WTC11 (cell line): ENCODE measurements at regions not wholly inside any gene's neighbourhood (a gene's known extent, or its start where the extent isn't known, plus 50 kb on each side); places are given as distances from the start of the nearest gene placed in this dataset.

Experiments
- ATAC-seq: fragments of 200-7000 bp; cut with Tn5 transposase; 2 replicates; pipeline ENCODE4 v1.10.0; 2021; ENCODE audit warnings: mild to moderate bottlenecking, moderate library complexity
- CTCF ChIA-PET: fragments of 300-600 bp; sonication (Branson Sonifier 250); formaldehyde crosslinking; loops from one replicate; lab custom pipeline; 2021; ENCODE audit warnings: antibody characterized with exemption; lab: Charles Lee
- POLR2A ChIA-PET: fragments of 350-600 bp; sonication (Branson Sonifier 250); formaldehyde crosslinking; loops from one replicate; lab custom pipeline; 2021; ENCODE audit warnings: antibody characterized with exemption; lab: Charles Lee
- DNase-seq: peaks from one replicate; pipeline ENCODE4 v3.0.0; 2021; ENCODE audit warnings: low spot score
- H3K27ac Mint-ChIP-seq: 2 replicates; pipeline ENCODE4 v1.8.0; 2021; ENCODE audit warnings: mixed read lengths
- H3K27me3 Mint-ChIP-seq: 2 replicates; pipeline ENCODE4 v1.8.0; 2021; ENCODE audit warnings: low read depth, mild to moderate bottlenecking, moderate library complexity, mixed read lengths
- H3K36me3 Mint-ChIP-seq: 2 replicates; pipeline ENCODE4 v1.8.0; 2021; ENCODE audit warnings: mixed read lengths
- H3K4me1 Mint-ChIP-seq: 2 replicates; pipeline ENCODE4 v1.8.0; 2022; ENCODE audit warnings: mixed read lengths
- H3K4me3 Mint-ChIP-seq: 2 replicates; pipeline ENCODE4 v1.8.0; 2021; ENCODE audit warnings: mild to moderate bottlenecking, moderate library complexity, mixed read lengths
- H3K9me3 Mint-ChIP-seq: 2 replicates; pipeline ENCODE4 v1.8.0; 2021; ENCODE audit warnings: mixed read lengths
- ATF1 ChIP-seq: sonication (generic); formaldehyde crosslinking; IDR thresholded peaks from 2 replicates; pipeline ENCODE4 v1.8.1; 2023; ENCODE audit warnings: mild to moderate bottlenecking, moderate library complexity, missing genetic modification reagents
- HMGA2 ChIP-seq: fragments of 250-450 bp; sonication (Bioruptor Pico); IDR thresholded peaks from 2 replicates; pipeline ENCODE4 v1.4.0; 2021; ENCODE audit warnings: mild to moderate bottlenecking, moderate library complexity
- IRF2 ChIP-seq: sonication (generic); formaldehyde crosslinking; IDR thresholded peaks from 2 replicates; pipeline ENCODE4 v1.8.0; 2022; ENCODE audit warnings: low read depth, missing genetic modification reagents, borderline replicate concordance
- MYBL2 ChIP-seq: sonication (generic); formaldehyde crosslinking; IDR thresholded peaks from 2 replicates; pipeline ENCODE4 v1.8.1; 2023; ENCODE audit warnings: mild to moderate bottlenecking, moderate library complexity, missing genetic modification reagents
- NFATC4 ChIP-seq: fragments of 250-450 bp; sonication (Bioruptor Pico); IDR thresholded peaks from 2 replicates; pipeline ENCODE4 v1.9.0; 2021; ENCODE audit warnings: mild to moderate bottlenecking
- NR1H2 ChIP-seq: sonication (generic); formaldehyde crosslinking; IDR thresholded peaks from 2 replicates; pipeline ENCODE4 v1.9.0; 2021; ENCODE audit warnings: mild to moderate bottlenecking, moderate library complexity, missing genetic modification reagents
- NR2C2 ChIP-seq: sonication (generic); formaldehyde crosslinking; IDR thresholded peaks from 2 replicates; pipeline ENCODE4 v1.8.0; 2022; ENCODE audit warnings: mild to moderate bottlenecking, missing genetic modification reagents
- TEAD1 ChIP-seq: sonication (generic); formaldehyde crosslinking; IDR thresholded peaks from 2 replicates; pipeline ENCODE4 v1.8.0; 2022; ENCODE audit warnings: mild to moderate bottlenecking, missing genetic modification reagents
- ZNF396 ChIP-seq: fragments of 250-450 bp; sonication (Bioruptor Pico); IDR thresholded peaks from 2 replicates; pipeline ENCODE4 v1.8.0; 2021; ENCODE audit warnings: mild to moderate bottlenecking, moderate library complexity, borderline replicate concordance
- TF ChIP-seq, protein P1 (sequence below): fragments of 250-450 bp; sonication (Bioruptor Pico); IDR thresholded peaks from 2 replicates; pipeline ENCODE4 v1.9.0; 2021; ENCODE audit warnings: moderate library complexity, mild to moderate bottlenecking, inconsistent platforms, borderline replicate concordance
- TF ChIP-seq, protein P2 (sequence below): sonication (generic); formaldehyde crosslinking; IDR thresholded peaks from 2 replicates; pipeline ENCODE4 v1.8.0; 2022; ENCODE audit warnings: mild to moderate bottlenecking, missing genetic modification reagents
- TF ChIP-seq, protein P3 (sequence below): sonication (generic); formaldehyde crosslinking; IDR thresholded peaks from 2 replicates; pipeline ENCODE4 v1.8.1; 2023; ENCODE audit warnings: mild to moderate bottlenecking, missing genetic modification reagents, moderate library complexity
- TF ChIP-seq, protein P4 (sequence below): sonication (generic); formaldehyde crosslinking; IDR thresholded peaks from 2 replicates; pipeline ENCODE4 v1.8.0; 2023; ENCODE audit warnings: mild to moderate bottlenecking, missing genetic modification reagents
- TF ChIP-seq, protein P5 (sequence below): sonication (generic); formaldehyde crosslinking; IDR thresholded peaks from 2 replicates; pipeline ENCODE4 v1.8.0; 2022; ENCODE audit warnings: mild to moderate bottlenecking, missing genetic modification reagents
- TF ChIP-seq, protein P6 (sequence below): sonication (generic); formaldehyde crosslinking; IDR thresholded peaks from 2 replicates; pipeline ENCODE4 v1.8.1; 2023; ENCODE audit warnings: mild to moderate bottlenecking, moderate library complexity, missing genetic modification reagents
- TF ChIP-seq, protein P7 (sequence below): fragments of 250-450 bp; sonication (Bioruptor Pico); IDR thresholded peaks from 2 replicates; pipeline ENCODE4 v1.9.0; 2021; ENCODE audit warnings: mild to moderate bottlenecking, borderline replicate concordance
- TF ChIP-seq, protein P8 (sequence below): sonication (generic); formaldehyde crosslinking; IDR thresholded peaks from 2 replicates; pipeline ENCODE4 v1.8.0; 2022; ENCODE audit warnings: mild to moderate bottlenecking, missing genetic modification reagents

DNA sequence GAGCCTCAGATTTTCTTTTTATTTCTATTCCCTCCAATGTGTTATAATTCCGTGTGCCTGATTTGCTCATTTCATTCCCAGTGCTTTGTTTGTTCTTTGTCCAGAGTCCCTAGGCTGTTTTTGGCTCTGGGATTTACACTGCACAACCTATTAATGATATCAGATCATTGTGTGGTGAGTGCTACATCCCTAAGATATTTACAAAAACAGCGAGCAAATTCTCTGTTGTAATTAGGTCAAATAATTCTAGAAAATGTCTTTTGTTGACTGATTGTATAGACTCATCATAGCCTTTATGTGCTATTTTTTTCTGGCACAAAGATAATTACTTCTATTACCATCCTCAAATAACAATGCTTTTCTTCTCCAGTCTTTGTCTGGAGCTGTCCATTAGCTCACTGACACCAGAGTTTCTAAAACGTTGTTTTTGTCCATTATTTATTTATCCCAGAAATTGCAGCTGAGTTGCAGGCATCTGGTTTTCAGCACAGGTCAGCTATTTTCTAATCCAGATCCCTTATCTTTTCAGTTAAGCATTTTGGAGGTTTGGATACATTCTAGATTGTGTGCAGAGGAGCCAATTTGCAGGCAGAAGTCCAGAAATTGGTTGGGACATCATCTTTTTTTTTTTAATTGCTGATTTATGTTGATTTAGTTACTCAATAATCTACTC is 379.9 kb upstream of the DMAC1 start (continued):
- TF ChIP-seq, protein P1, sequence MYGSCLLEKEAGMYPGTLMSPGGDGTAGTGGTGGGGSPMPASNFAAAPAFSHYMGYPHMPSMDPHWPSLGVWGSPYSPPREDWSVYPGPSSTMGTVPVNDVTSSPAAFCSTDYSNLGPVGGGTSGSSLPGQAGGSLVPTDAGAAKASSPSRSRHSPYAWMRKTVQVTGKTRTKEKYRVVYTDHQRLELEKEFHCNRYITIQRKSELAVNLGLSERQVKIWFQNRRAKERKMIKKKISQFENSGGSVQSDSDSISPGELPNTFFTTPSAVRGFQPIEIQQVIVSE (CRISPR knock-in tag) = no peak

DNA sequence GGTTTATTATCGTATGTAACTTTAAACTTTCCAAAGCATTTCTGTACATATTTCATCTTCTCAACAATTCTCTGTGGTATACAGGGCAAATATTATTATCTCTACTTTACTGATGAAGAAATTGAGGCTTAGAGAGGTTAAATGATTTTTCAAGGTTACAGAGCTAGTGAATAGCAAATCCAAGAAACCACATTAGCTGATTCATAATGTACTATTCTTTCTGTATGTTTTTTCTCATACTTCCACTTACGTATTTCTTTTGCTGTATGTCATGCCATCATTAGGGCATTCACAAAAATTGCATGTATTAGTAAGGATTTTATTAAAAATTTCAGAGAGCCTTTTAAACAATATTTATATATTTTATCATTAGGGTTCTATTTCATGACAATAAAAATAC is 372.4 kb upstream of the DMAC1 start:
- POLR2A ChIA-PET = no interaction called here
- no peaks in the 10 kb centered on the region for H3K27me3 Mint-ChIP-seq
- no peak overlapping the region for H3K27ac Mint-ChIP-seq
- CTCF ChIA-PET = no interaction called here
- H3K4me1 Mint-ChIP-seq = no peaks in the 10 kb centered on the region
- no peaks in the 10 kb centered on the region for H3K36me3 Mint-ChIP-seq
- DNase-seq (no peak), ATAC-seq (no peak)
- TF ChIP-seq, protein P2, sequence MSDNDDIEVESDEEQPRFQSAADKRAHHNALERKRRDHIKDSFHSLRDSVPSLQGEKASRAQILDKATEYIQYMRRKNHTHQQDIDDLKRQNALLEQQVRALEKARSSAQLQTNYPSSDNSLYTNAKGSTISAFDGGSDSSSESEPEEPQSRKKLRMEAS (CRISPR knock-in tag) = no peak
- no peak for TF ChIP-seq IRF2 (CRISPR knock-in tag)
- TF ChIP-seq, protein P3, sequence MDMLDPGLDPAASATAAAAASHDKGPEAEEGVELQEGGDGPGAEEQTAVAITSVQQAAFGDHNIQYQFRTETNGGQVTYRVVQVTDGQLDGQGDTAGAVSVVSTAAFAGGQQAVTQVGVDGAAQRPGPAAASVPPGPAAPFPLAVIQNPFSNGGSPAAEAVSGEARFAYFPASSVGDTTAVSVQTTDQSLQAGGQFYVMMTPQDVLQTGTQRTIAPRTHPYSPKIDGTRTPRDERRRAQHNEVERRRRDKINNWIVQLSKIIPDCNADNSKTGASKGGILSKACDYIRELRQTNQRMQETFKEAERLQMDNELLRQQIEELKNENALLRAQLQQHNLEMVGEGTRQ (CRISPR knock-in tag) = no peak
- no peak for TF ChIP-seq NR1H2 (CRISPR knock-in tag)
- TF ChIP-seq, protein P4, sequence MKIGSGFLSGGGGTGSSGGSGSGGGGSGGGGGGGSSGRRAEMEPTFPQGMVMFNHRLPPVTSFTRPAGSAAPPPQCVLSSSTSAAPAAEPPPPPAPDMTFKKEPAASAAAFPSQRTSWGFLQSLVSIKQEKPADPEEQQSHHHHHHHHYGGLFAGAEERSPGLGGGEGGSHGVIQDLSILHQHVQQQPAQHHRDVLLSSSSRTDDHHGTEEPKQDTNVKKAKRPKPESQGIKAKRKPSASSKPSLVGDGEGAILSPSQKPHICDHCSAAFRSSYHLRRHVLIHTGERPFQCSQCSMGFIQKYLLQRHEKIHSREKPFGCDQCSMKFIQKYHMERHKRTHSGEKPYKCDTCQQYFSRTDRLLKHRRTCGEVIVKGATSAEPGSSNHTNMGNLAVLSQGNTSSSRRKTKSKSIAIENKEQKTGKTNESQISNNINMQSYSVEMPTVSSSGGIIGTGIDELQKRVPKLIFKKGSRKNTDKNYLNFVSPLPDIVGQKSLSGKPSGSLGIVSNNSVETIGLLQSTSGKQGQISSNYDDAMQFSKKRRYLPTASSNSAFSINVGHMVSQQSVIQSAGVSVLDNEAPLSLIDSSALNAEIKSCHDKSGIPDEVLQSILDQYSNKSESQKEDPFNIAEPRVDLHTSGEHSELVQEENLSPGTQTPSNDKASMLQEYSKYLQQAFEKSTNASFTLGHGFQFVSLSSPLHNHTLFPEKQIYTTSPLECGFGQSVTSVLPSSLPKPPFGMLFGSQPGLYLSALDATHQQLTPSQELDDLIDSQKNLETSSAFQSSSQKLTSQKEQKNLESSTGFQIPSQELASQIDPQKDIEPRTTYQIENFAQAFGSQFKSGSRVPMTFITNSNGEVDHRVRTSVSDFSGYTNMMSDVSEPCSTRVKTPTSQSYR (CRISPR knock-in tag) = no peak
- no peak for TF ChIP-seq NR2C2
- no peak for TF ChIP-seq NFATC4 (CRISPR knock-in tag)
- TF ChIP-seq TEAD1 = no peak
- TF ChIP-seq, protein P5, sequence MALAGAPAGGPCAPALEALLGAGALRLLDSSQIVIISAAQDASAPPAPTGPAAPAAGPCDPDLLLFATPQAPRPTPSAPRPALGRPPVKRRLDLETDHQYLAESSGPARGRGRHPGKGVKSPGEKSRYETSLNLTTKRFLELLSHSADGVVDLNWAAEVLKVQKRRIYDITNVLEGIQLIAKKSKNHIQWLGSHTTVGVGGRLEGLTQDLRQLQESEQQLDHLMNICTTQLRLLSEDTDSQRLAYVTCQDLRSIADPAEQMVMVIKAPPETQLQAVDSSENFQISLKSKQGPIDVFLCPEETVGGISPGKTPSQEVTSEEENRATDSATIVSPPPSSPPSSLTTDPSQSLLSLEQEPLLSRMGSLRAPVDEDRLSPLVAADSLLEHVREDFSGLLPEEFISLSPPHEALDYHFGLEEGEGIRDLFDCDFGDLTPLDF (CRISPR knock-in tag) = no peak
- H3K9me3 Mint-ChIP-seq = no peaks in the 10 kb centered on the region
- H3K4me3 Mint-ChIP-seq = no peak overlapping the region

DNA sequence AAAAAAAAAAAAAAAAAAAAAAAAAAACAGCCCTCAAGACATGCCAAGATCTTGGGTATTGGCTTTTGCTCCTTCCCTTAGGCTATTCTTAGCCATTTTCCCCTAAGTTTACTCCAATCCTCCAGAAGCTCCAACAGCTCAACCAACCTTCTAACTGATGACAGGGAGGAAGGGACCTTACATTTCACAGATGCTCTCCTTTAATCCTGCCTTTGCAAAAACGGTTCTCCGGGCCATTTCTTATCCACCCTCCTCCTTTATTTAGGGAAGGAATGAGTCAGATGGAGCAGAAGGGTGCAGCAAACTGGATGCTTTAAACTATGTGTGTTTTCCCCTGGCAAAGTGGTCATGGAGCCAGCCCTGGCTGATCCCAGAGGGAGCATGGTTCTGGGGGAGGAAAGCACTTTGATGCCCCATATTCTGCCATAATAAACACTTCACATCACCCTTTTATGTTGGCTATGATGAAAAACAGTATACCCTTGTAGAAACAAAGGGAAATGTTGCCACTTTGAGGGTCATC is 369.4 kb upstream of the DMAC1 start:
- DNase-seq (no peak), ATAC-seq (no peak)
- ChIA-PET POLR2A (no interaction called here), CTCF (interaction anchor here (0.5 kb wide), 1 partner anchor 122 kb away, joined by 3 read pairs; no protein-coding TSS in a partner anchor)
- H3K36me3 Mint-ChIP-seq = no peaks in the 10 kb centered on the region
- no peaks in the 10 kb centered on the region for H3K27me3 Mint-ChIP-seq
- no peak overlapping the region for H3K27ac Mint-ChIP-seq
- no peak overlapping the region for H3K4me3 Mint-ChIP-seq
- H3K4me1 Mint-ChIP-seq = no peaks in the 10 kb centered on the region
- H3K9me3 Mint-ChIP-seq = no peaks in the 10 kb centered on the region
- TF ChIP-seq, protein P6, sequence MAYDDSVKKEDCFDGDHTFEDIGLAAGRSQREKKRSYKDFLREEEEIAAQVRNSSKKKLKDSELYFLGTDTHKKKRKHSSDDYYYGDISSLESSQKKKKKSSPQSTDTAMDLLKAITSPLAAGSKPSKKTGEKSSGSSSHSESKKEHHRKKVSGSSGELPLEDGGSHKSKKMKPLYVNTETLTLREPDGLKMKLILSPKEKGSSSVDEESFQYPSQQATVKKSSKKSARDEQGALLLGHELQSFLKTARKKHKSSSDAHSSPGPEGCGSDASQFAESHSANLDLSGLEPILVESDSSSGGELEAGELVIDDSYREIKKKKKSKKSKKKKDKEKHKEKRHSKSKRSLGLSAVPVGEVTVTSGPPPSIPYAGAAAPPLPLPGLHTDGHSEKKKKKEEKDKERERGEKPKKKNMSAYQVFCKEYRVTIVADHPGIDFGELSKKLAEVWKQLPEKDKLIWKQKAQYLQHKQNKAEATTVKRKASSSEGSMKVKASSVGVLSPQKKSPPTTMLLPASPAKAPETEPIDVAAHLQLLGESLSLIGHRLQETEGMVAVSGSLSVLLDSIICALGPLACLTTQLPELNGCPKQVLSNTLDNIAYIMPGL (CRISPR knock-in tag) = no peak
- no peak for TF ChIP-seq ZNF396 (CRISPR knock-in tag)
- TF ChIP-seq, protein P7, sequence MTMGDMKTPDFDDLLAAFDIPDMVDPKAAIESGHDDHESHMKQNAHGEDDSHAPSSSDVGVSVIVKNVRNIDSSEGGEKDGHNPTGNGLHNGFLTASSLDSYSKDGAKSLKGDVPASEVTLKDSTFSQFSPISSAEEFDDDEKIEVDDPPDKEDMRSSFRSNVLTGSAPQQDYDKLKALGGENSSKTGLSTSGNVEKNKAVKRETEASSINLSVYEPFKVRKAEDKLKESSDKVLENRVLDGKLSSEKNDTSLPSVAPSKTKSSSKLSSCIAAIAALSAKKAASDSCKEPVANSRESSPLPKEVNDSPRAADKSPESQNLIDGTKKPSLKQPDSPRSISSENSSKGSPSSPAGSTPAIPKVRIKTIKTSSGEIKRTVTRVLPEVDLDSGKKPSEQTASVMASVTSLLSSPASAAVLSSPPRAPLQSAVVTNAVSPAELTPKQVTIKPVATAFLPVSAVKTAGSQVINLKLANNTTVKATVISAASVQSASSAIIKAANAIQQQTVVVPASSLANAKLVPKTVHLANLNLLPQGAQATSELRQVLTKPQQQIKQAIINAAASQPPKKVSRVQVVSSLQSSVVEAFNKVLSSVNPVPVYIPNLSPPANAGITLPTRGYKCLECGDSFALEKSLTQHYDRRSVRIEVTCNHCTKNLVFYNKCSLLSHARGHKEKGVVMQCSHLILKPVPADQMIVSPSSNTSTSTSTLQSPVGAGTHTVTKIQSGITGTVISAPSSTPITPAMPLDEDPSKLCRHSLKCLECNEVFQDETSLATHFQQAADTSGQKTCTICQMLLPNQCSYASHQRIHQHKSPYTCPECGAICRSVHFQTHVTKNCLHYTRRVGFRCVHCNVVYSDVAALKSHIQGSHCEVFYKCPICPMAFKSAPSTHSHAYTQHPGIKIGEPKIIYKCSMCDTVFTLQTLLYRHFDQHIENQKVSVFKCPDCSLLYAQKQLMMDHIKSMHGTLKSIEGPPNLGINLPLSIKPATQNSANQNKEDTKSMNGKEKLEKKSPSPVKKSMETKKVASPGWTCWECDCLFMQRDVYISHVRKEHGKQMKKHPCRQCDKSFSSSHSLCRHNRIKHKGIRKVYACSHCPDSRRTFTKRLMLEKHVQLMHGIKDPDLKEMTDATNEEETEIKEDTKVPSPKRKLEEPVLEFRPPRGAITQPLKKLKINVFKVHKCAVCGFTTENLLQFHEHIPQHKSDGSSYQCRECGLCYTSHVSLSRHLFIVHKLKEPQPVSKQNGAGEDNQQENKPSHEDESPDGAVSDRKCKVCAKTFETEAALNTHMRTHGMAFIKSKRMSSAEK (CRISPR knock-in tag) = no peak
- TF ChIP-seq HMGA2 (CRISPR knock-in tag) = no peak
- no peak for TF ChIP-seq ATF1 (CRISPR knock-in tag)
- TF ChIP-seq MYBL2 (CRISPR knock-in tag) = no peak
- TF ChIP-seq, protein P8, sequence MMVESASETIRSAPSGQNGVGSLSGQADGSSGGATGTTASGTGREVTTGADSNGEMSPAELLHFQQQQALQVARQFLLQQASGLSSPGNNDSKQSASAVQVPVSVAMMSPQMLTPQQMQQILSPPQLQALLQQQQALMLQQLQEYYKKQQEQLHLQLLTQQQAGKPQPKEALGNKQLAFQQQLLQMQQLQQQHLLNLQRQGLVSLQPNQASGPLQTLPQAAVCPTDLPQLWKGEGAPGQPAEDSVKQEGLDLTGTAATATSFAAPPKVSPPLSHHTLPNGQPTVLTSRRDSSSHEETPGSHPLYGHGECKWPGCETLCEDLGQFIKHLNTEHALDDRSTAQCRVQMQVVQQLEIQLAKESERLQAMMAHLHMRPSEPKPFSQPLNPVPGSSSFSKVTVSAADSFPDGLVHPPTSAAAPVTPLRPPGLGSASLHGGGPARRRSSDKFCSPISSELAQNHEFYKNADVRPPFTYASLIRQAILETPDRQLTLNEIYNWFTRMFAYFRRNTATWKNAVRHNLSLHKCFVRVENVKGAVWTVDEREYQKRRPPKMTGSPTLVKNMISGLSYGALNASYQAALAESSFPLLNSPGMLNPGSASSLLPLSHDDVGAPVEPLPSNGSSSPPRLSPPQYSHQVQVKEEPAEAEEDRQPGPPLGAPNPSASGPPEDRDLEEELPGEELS = no peak
